Adrenal gland (tissue), 9 donors: ENCODE measurements at regions not wholly inside any gene's neighbourhood (a gene's known extent, or its start where the extent isn't known, plus 50 kb on each side); places are given as distances from the start of the nearest gene placed in this dataset.
"Not testable (repeated sequence)": the region's sequence is repeated elsewhere in the genome, so short reads cannot be mapped to it uniquely, and the experiment has no call there.

Experiments used
- DNase-seq, 7 donors: peaks; one replicate each; pipeline ENCODE4 v3.0.0-alpha.2; 2019 to 2020
- H3K27ac ChIP-seq, 5 donors: fragments of 200-600 bp; sonication (generic) in 4 of 5; 1 replicate in 3 of 5; 2 replicates in 2 of 5; pipeline versions ENCODE4 v1.5.1 to v1.8.0; 2016 to 2020; ENCODE audit warnings: mild to moderate bottlenecking in 1 of 5
- H3K27me3 ChIP-seq: fragments of 200-600 bp; 2 replicates; pipeline ENCODE4 v1.8.0; 2021
- H3K36me3 ChIP-seq, 2 donors: fragments of 200-600 bp; replicated peaks in 1 of 2; 1 replicate in 1 of 2; 2 replicates in 1 of 2; pipeline versions ENCODE4 v1.5.1 to v1.8.0; 2018 to 2022
- H3K4me1 ChIP-seq, 2 donors: fragments of 200-600 bp; replicated peaks in 1 of 2; 1 replicate in 1 of 2; 2 replicates in 1 of 2; pipeline versions ENCODE4 v1.5.1 to v1.8.0; 2018 to 2021
- H3K4me3 ChIP-seq, 4 donors: fragments of 200-600 bp; sonication (generic) in 3 of 4; one replicate each; pipeline ENCODE4 v1.5.1; 2016 to 2018
- H3K9me3 ChIP-seq, 3 donors: fragments of 200-600 bp; sonication (generic) in 1 of 3; replicated peaks in 1 of 3; 1 replicate in 2 of 3; 2 replicates in 1 of 3; pipeline versions ENCODE4 v1.5.1 to v1.8.0; 2016 to 2021
- CTCF ChIP-seq, 6 experiments: fragments of 450-650 bp in 4 of 6; fragments of 200-600 bp in 2 of 6; sonication (generic) in 1 of 6; IDR thresholded peaks; 1 replicate in 5 of 6; 2 replicates in 1 of 6; pipeline versions ENCODE4 v1.5.1 to v1.8.0; 2016 to 2021; ENCODE audit warnings: antibody characterized with exemption in 6 of 6, mild to moderate bottlenecking in 2 of 6, moderate library complexity in 1 of 6
- POLR2A ChIP-seq, 2 donors: fragments of 450-650 bp; IDR thresholded peaks; one replicate each; pipeline ENCODE4 v1.6.1; 2017; ENCODE audit warnings: antibody characterized with exemption in 2 of 2, mild to moderate bottlenecking in 2 of 2, moderate library complexity in 1 of 2
- WGBS, 4 donors: extraction: QIAGEN DNeasy Blood & Tissue Kit in 2 of 4; methylation state at CpG; one replicate each; pipeline versions ENCODE4 v1.1.5 to v1.1.7; 2013 to 2017; 5-methylcytosine and 5-hydroxymethylcytosine counted together
- intact Hi-C, 2 donors: fragments of 100-400 bp; cut with DNase I; formaldehyde crosslinking; loops; one replicate each; pipeline versions ENCODE4 v1.14.1 to v1.15.0; 2022 to 2023
- donor health status: healthy with polysubstance abuse.
- donor health status: Bipolar disorder and iron deficiency.
- donor health status: DM: yes; HTN: yes; CAD: no.
- donor health status: DM: no; HTN: no; CAD: no.
- donor health status: DM: no; HTN: no; CAD: no.

DNA sequence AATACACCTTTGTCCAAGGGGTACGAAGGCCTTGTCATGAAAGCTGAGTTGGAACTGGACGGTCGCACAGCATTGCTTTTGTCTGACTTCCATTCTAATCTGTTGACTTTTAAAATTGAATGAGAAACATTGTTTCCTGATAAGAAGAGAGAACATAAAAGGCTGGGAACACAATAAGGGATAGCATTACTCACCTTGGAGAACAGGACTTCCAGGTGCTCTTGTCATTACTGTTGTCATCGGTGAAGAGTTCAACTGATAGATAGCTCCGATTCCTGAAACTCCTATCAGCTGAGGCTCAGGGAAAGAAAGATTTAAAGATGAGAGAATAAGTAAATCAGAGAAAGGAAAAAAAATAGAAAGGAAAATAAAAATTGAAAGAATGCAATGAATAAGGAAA is 351.1 kb downstream of the KCNJ2 start:
- intact Hi-C loops: no loop called here
- Histone ChIP-seq H3K36me3 (no peaks in the 10 kb centered on the region), H3K4me1 (no peaks in the 10 kb centered on the region), H3K9me3 (no peaks in the 10 kb centered on the region), H3K27me3 (no peaks in the 10 kb centered on the region), H3K4me3 (no peak overlapping the region), H3K27ac (no peak overlapping the region)
- no peak for DNase-seq
- WGBS, 4 donors: 89 to 94% (median 91%) methylated on average over 5 of the region's 5 CpGs
- TF ChIP-seq CTCF (IDR thresholded peaks at IDR 0.05) (no peak), POLR2A (IDR thresholded peaks at IDR 0.05) (no peak)

GRCh38 chr17:70520956-70521355 is 351.6 kb downstream of the KCNJ2 start:
- H3K4me3 ChIP-seq: no peak overlapping the region
- 82 to 92% (median 87%) methylated on average over 4 of the region's 4 CpGs for WGBS, 4 donors
- H3K4me1 ChIP-seq: no peaks in the 10 kb centered on the region
- intact Hi-C loops: no loop called here
- DNase-seq: no peak
- no peaks in the 10 kb centered on the region for H3K36me3 ChIP-seq
- no peaks in the 10 kb centered on the region for H3K9me3 ChIP-seq
- TF ChIP-seq CTCF (IDR thresholded peaks at IDR 0.05) (no peak), POLR2A (IDR thresholded peaks at IDR 0.05) (no peak)
- H3K27ac ChIP-seq: no peak overlapping the region
- no peaks in the 10 kb centered on the region for H3K27me3 ChIP-seq

- no peaks in the 10 kb centered on the region for H3K9me3 ChIP-seq
- no peak overlapping the region for H3K27ac ChIP-seq
- peak; percentile 22 to 63 (median 56) for DNase-seq
- 5 to 8% (median 7%) methylated on average over 3 of the region's 3 CpGs for WGBS, 4 donors
- no peaks in the 10 kb centered on the region for H3K36me3 ChIP-seq
- no peaks in the 10 kb centered on the region for H3K4me1 ChIP-seq
- TF ChIP-seq CTCF (IDR thresholded peaks at IDR 0.05) (no peak), POLR2A (IDR thresholded peaks at IDR 0.05) (no peak)
- no peaks in the 10 kb centered on the region for H3K27me3 ChIP-seq
- no peak overlapping the region for H3K4me3 ChIP-seq
- intact Hi-C loops: no loop called here
Measured at GRCh38 chr17:70521821-70522256, 352.5 kb downstream of the KCNJ2 start.

- no peaks in the 10 kb centered on the region for H3K9me3 ChIP-seq
- H3K36me3 ChIP-seq: no peaks in the 10 kb centered on the region
- no peak overlapping the region for H3K4me3 ChIP-seq
- intact Hi-C loops: no loop called here
- 67 to 76% (median 71%) methylated on average over 4 of the region's 4 CpGs for WGBS, 4 donors
- no peak overlapping the region for H3K27ac ChIP-seq
- TF ChIP-seq CTCF (IDR thresholded peaks at IDR 0.05) (no peak), POLR2A (IDR thresholded peaks at IDR 0.05) (no peak)
- no peak for DNase-seq
- no peaks in the 10 kb centered on the region for H3K4me1 ChIP-seq
- H3K27me3 ChIP-seq: no peaks in the 10 kb centered on the region
Measured at GRCh38 chr17:70523426-70523825, 354.1 kb downstream of the KCNJ2 start.

DNA sequence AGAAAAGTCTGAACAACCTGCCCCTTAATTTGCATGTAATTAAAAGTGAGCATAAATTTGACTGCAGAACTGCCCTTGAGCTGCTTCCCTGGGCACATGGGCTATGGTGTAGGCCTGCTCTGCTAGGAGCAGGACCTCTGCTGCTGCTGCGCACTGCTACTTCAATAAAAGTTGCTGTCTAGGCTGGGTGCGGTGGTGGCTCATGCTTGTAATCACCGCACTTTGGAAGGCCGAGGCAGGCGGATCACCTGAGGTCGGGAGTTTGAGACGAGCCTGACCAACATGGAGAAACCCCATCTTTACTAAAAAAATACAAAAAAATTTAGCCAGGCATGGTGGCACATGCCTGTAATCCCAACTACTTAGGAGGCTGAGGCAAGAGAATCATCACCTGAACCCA is 355.7 kb downstream of the KCNJ2 start:
- H3K36me3 ChIP-seq, intact Hi-C loops, H3K27me3 ChIP-seq, H3K9me3 ChIP-seq, H3K27ac ChIP-seq, H3K4me1 ChIP-seq, H3K4me3 ChIP-seq, DNase-seq: not testable (repeated sequence)
- 97 to 100% (median 98%) methylated on average over 5 to 7 of the region's 7 CpGs for WGBS, 4 donors
